GM12875 (cell line): ENCODE measurements at regions not wholly inside any gene's neighbourhood (a gene's known extent, or its start where the extent isn't known, plus 50 kb on each side); places are given as distances from the start of the nearest gene placed in this dataset.

ENCODE experiments used
- H3K4me3 ChIP-seq: one replicate; pipeline ENCODE4 v1.5.1; 2011; ENCODE audit warnings: low read depth, low read length, control low read depth
- TF ChIP-seq, protein P1 (sequence below): IDR thresholded peaks from 2 replicates; pipeline ENCODE4 v1.5.1; 2011; ENCODE audit warnings: low read depth, mild to moderate bottlenecking, control low read depth, inconsistent platforms, low read length, moderate library complexity, borderline replicate concordance; ENCODE audit not compliant: insufficient read depth

DNA sequence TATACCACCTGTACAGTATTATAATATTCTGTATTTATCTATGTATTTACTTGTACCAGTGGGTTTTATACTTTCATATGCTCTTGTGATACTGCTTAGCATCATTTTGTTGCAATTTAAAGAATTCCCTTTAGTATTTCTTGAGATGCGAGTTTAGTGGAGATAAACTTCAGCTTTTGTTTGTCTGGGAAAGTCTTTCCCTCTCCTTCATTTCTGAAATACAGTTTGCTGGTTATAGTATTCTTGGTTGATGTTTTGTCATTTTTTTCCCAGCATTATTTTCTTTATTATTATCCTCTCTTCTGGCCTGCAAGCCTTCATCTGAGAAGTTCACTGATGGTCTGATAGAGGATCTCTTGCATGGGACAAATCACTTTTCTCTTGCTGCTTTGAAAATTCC, 136.6 kb upstream of the MCHR2 start:
- H3K4me3 ChIP-seq = no peak overlapping the region
- TF ChIP-seq, protein P1, sequence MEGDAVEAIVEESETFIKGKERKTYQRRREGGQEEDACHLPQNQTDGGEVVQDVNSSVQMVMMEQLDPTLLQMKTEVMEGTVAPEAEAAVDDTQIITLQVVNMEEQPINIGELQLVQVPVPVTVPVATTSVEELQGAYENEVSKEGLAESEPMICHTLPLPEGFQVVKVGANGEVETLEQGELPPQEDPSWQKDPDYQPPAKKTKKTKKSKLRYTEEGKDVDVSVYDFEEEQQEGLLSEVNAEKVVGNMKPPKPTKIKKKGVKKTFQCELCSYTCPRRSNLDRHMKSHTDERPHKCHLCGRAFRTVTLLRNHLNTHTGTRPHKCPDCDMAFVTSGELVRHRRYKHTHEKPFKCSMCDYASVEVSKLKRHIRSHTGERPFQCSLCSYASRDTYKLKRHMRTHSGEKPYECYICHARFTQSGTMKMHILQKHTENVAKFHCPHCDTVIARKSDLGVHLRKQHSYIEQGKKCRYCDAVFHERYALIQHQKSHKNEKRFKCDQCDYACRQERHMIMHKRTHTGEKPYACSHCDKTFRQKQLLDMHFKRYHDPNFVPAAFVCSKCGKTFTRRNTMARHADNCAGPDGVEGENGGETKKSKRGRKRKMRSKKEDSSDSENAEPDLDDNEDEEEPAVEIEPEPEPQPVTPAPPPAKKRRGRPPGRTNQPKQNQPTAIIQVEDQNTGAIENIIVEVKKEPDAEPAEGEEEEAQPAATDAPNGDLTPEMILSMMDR = no peak

DNA sequence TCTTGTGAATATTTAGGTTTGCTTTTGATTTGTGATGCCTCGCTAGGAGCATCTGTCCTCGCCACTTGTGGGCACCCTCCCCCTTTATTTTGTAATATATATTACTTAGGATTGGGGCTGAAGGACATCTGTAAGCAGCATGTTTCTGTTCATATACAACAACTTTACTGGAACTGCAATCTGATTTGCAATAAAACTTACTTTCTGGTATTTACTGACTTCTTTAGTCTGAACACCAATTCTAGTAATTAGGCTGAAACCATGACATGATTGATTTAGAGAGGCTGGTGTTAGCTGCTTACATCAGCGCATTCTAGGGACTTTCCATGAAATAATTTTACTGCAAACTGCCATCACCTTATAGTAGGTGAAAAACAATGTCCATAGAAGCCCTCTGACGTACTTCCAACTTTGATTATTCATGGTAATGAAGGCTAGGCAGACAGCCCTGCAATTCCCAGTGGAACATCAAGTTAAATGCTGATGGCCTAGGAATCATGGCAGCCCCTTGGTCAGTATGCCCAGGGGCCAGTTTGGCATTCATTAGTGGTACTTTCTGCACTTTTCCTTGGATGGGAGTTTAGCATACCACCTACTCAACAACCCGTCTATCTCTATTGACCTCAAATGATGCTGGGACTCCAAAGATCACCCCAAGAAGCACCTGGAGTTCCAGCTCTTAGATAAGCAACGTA, 132.9 kb upstream of the MCHR2 start:
- H3K4me3 ChIP-seq = no peak overlapping the region
- TF ChIP-seq, protein P1 = no peak

DNA sequence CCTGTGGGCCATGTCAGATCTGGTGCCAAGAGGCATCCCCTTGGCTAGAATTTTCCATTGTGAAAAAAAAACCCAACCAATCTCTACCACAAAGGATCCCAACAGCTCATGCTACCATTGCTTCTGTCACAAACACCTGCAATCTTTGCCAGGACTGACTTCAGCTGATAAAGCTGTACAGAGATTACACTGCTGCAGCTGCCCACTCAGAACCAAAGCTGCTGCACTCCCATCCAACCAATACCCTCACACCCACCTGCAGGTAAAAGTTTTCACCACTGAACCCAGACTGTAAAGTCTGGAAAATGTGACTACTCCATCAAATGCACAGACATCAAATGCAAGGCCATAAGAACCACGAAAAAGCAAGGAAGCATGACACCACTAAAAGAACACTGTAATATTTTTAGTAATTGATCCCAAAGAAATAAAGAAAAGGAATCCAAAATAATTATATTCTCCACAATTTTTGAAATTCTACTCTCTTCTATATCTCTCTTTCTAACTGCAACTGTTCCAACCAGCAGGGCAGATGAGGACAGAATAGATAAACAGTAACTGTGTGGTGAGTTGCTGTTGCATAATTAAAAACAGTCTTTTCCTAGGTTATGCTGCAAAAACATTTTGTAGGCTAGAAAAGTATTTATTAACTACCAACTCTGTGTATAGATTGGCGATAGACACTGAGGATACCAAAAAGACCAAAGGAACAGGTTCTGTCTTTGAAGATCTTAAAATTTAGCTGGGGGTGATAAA, 128.0 kb upstream of the MCHR2 start:
- no peak overlapping the region for H3K4me3 ChIP-seq
- TF ChIP-seq, protein P1 = no peak

DNA sequence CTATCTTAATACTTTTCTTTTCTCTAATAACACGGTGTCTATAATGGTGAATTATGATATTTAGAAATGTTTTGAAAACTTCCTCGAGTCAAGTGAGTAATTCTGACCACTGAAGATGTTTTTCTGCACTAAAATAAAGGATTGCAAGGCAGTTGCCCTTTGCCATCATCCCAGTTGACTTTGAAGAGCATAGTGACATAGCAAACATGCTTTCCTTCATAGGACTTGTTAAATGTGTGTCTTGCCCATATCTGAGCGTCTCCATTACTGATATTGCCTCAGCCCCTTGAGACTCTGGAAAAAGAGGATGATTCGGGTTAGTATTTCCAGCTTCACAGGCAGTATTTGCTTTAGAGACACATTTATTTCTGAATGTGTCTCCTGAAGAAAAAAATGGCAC, 125.2 kb upstream of the MCHR2 start:
- H3K4me3 ChIP-seq = no peak overlapping the region
- TF ChIP-seq, protein P1 = no peak

DNA sequence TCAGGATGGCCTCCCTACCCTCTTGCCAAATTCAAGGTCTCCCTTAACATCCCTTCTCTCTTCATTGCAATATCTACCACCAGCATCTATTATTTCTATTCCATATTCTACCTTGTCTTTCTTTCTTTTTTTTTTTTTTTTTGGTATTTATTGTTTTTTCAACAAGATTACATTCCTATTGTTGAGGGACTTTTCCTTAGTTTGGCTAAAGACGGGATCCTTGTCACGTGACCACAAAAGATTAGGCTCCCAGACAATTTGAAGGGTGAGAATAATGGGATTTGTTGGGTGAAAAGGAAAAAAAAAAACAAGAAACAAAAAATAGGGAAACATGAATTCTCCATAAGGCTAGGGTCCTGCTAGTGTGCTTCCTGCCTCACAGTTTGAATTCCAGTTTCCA, 124.3 kb upstream of the MCHR2 start:
- no peak overlapping the region for H3K4me3 ChIP-seq
- TF ChIP-seq, protein P1 = no peak

DNA sequence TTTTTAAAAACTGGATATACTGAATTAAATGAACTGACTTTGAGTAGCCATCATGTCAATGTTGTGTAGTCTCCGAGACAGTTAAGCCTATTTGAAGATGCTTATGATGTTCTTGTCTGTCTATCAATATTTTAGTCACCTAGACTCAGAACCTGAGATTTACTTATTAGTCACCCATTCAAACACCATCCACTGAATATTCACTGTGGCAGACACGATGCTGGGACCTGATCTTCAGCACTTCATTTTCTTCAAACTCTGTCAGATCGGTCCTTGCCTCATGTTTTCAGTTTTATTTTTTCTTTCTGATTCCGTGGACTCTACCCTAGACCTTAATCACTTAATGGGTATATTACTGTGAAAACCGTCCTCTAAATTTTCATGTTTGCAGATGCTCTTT, 123.7 kb upstream of the MCHR2 start:
- TF ChIP-seq, protein P1 = no peak
- H3K4me3 ChIP-seq = no peak overlapping the region

DNA sequence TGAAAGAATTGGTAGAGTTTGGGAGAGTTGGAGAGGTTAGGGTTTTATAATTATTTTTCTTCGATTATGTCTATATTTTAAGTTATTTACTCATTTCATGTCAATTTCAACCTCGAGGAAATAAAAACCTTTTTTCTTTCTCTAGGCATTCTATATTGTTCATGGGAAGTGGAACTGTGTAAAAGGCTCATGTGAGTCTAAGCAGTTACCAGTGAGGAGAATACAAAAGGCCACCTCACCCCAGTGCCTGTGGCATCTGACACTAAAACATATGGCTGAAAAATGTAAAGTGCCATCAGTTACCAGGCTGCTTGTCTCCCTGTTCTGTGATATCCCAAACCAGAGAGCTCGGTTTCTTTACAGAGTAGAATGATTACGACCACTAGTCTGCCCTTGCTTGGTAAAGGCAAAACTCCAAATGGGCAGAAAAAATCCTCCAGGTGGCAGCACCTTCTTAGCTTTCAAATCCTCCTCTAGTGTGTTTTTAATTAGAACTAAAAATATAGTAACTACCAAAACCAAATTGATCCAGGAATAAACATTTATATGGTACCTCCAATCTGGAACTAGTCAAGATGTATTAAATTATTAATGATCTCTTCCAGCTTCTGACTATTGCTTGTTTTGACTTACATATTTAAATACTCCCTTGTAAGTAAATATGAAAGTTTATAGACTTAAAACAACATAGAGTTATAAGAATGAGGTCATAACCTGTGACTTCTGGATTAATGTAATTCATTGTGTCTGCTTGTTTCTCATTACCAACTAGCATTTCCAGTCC, 122.6 kb upstream of the MCHR2 start:
- TF ChIP-seq, protein P1 = peak; percentile 37; the same call in 1 of the 2 replicates
- H3K4me3 ChIP-seq = no peak overlapping the region
